Adrenal gland (tissue), 9 donors: ENCODE measurements at regions not wholly inside any gene's neighbourhood (a gene's known extent, or its start where the extent isn't known, plus 50 kb on each side); places are given as distances from the start of the nearest gene placed in this dataset.

ENCODE experiments used
- DNase-seq, 7 donors: peaks; one replicate each; pipeline ENCODE4 v3.0.0-alpha.2; 2019 to 2020
- H3K27ac ChIP-seq, 5 donors: fragments of 200-600 bp; sonication (generic) in 4 of 5; 1 replicate in 3 of 5; 2 replicates in 2 of 5; pipeline versions ENCODE4 v1.5.1 to v1.8.0; 2016 to 2020; ENCODE audit warnings: mild to moderate bottlenecking in 1 of 5
- H3K27me3 ChIP-seq: fragments of 200-600 bp; 2 replicates; pipeline ENCODE4 v1.8.0; 2021
- H3K36me3 ChIP-seq, 2 donors: fragments of 200-600 bp; replicated peaks in 1 of 2; 1 replicate in 1 of 2; 2 replicates in 1 of 2; pipeline versions ENCODE4 v1.5.1 to v1.8.0; 2018 to 2022
- H3K4me1 ChIP-seq, 2 donors: fragments of 200-600 bp; replicated peaks in 1 of 2; 1 replicate in 1 of 2; 2 replicates in 1 of 2; pipeline versions ENCODE4 v1.5.1 to v1.8.0; 2018 to 2021
- H3K4me3 ChIP-seq, 4 donors: fragments of 200-600 bp; sonication (generic) in 3 of 4; one replicate each; pipeline ENCODE4 v1.5.1; 2016 to 2018
- H3K9me3 ChIP-seq, 3 donors: fragments of 200-600 bp; sonication (generic) in 1 of 3; replicated peaks in 1 of 3; 1 replicate in 2 of 3; 2 replicates in 1 of 3; pipeline versions ENCODE4 v1.5.1 to v1.8.0; 2016 to 2021
- CTCF ChIP-seq, 6 experiments: fragments of 450-650 bp in 4 of 6; fragments of 200-600 bp in 2 of 6; sonication (generic) in 1 of 6; IDR thresholded peaks; 1 replicate in 5 of 6; 2 replicates in 1 of 6; pipeline versions ENCODE4 v1.5.1 to v1.8.0; 2016 to 2021; ENCODE audit warnings: antibody characterized with exemption in 6 of 6, mild to moderate bottlenecking in 2 of 6, moderate library complexity in 1 of 6
- POLR2A ChIP-seq, 2 donors: fragments of 450-650 bp; IDR thresholded peaks; one replicate each; pipeline ENCODE4 v1.6.1; 2017; ENCODE audit warnings: antibody characterized with exemption in 2 of 2, mild to moderate bottlenecking in 2 of 2, moderate library complexity in 1 of 2
- whole genome bisulfite sequencing, 4 donors: extraction: QIAGEN DNeasy Blood & Tissue Kit in 2 of 4; methylation state at CpG; one replicate each; pipeline versions ENCODE4 v1.1.5 to v1.1.7; 2013 to 2017; 5-methylcytosine and 5-hydroxymethylcytosine counted together
- intact Hi-C, 2 donors: fragments of 100-400 bp; cut with DNase I; formaldehyde crosslinking; loops; one replicate each; pipeline versions ENCODE4 v1.14.1 to v1.15.0; 2022 to 2023
- donor health status: healthy with polysubstance abuse.
- donor health status: Bipolar disorder and iron deficiency.
- donor health status: DM: yes; HTN: yes; CAD: no.
- donor health status: DM: no; HTN: no; CAD: no.
- donor health status: DM: no; HTN: no; CAD: no.

GRCh38 chr3:11719406-11720303 is 75.9 kb upstream of the VGLL4 start:
- peak; percentile 76 to 87 (median 83) for DNase-seq
- Histone ChIP-seq H3K27me3 (no peaks in the 10 kb centered on the region), H3K27ac (peak overlapping the region in 4 of 5 donors; percentile 85 to 96 (median 90)), H3K36me3 (no peaks in the 10 kb centered on the region), H3K4me3 (peak overlapping the region; percentile 28 to 89 (median 74)), H3K9me3 (no peaks in the 10 kb centered on the region), H3K4me1 (peaks cover 4 to 25% of the 10 kb centered on the region in 2 donors)
- intact Hi-C loops, result loop anchor here in 1 of 2 donors (10.0 kb wide), 1 partner anchor 65 kb away; no protein-coding TSS in a partner anchor
- TF ChIP-seq CTCF (IDR thresholded peaks at IDR 0.05) (peak in 1 of 6 experiments; percentile 3), POLR2A (IDR thresholded peaks at IDR 0.05) (peak in 1 of 2 donors; percentile 44)
- 0% methylated on average over 10 to 121 of the region's 121 CpGs for WGBS, 4 donors

GRCh38 chr3:11718637-11719405 is 75.1 kb upstream of the VGLL4 start:
- DNase-seq, result peak; percentile 48 to 78 (median 68)

GRCh38 chr3:11717768-11718636 is 74.3 kb upstream of the VGLL4 start:
- H3K27ac ChIP-seq, result peak overlapping the region in 4 of 5 donors; percentile 85 to 96 (median 90)
- intact Hi-C loops, result loop anchor here in 1 of 2 donors (10.0 kb wide), 1 partner anchor 63 kb away; no protein-coding TSS in a partner anchor
- no peak for TF ChIP-seq POLR2A (IDR thresholded peaks at IDR 0.05)
- no peak for TF ChIP-seq CTCF (IDR thresholded peaks at IDR 0.05)
- peak in 1 of 7 donors; percentile 17 for DNase-seq
- H3K9me3 ChIP-seq, result no peaks in the 10 kb centered on the region
- H3K27me3 ChIP-seq, result no peaks in the 10 kb centered on the region
- peaks cover 4 to 25% of the 10 kb centered on the region in 2 donors for H3K4me1 ChIP-seq
- WGBS, 4 donors, result 6 to 9% (median 7%) methylated on average over 9 of the region's 9 CpGs
- H3K4me3 ChIP-seq, result peak overlapping the region in 2 of 4 donors; percentile 78 to 89
- H3K36me3 ChIP-seq, result no peaks in the 10 kb centered on the region

More at GRCh38 chr3:11718637-11719405, 75.1 kb upstream of the VGLL4 start:
- intact Hi-C loops, result loop anchor here in 1 of 2 donors (10.0 kb wide), 1 partner anchor 64 kb away; no protein-coding TSS in a partner anchor
- H3K4me1 ChIP-seq, result peaks cover 4 to 25% of the 10 kb centered on the region in 2 donors
- peak overlapping the region in 3 of 4 donors; percentile 71 to 89 (median 78) for H3K4me3 ChIP-seq
- WGBS, 4 donors, result 0 to 1% (median 0%) methylated on average over 13 to 44 of the region's 44 CpGs
- TF ChIP-seq POLR2A (IDR thresholded peaks at IDR 0.05) (peak; percentile 37 to 53), CTCF (IDR thresholded peaks at IDR 0.05) (no peak)
- H3K27me3 ChIP-seq, result no peaks in the 10 kb centered on the region
- no peaks in the 10 kb centered on the region for H3K9me3 ChIP-seq
- no peaks in the 10 kb centered on the region for H3K36me3 ChIP-seq
- peak overlapping the region in 4 of 5 donors; percentile 85 to 96 (median 90) for H3K27ac ChIP-seq
